ENCODE measurements at regions not wholly inside any gene's neighbourhood (a gene's known extent, or its start where the extent isn't known, plus 50 kb on each side); places are given as distances from the start of the nearest gene placed in this dataset.

DNA sequence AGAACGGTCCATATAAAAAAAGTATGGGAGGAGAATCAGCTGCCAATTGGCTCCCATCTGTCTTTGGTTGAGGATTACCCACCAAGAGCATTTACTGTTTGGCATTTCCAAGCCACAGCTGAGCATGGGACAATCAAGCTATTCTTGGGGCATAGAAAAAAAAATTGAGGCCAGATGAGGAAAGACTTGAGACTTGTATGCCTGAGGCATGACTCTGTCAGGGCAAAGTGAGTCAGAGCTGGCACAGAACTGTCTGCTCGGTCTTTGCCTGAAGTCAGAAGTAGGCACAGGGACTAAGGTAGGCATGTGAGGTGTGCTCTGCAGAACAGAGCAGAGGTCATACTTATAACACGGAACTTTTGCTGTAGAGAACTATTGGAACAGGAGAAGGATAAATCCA is 126.5 kb upstream of the CHRM2 start:
- CTCF ChIA-PET, result no interaction called here
- intact Hi-C loops (cut with micrococcal nuclease; ENCODE audit: unreplicated experiment), result no loop called here
- POLR2A ChIA-PET (ENCODE audit: low non-redundant PET), result no interaction called here
- no peaks in the 10 kb centered on the region for H3K27me3 ChIP-seq (replicated peaks; ENCODE audit: insufficient read depth, low read depth, low read length, poor library complexity)
- peaks cover 4% of the 10 kb centered on the region for H3K9me3 ChIP-seq (ENCODE audit: low read depth, low read length, poor library complexity, severe bottlenecking)
- H3K4me3 ChIP-seq (ENCODE audit: low read depth, low read length, poor library complexity, severe bottlenecking), result no peak overlapping the region
- TF ChIP-seq, protein P1, sequence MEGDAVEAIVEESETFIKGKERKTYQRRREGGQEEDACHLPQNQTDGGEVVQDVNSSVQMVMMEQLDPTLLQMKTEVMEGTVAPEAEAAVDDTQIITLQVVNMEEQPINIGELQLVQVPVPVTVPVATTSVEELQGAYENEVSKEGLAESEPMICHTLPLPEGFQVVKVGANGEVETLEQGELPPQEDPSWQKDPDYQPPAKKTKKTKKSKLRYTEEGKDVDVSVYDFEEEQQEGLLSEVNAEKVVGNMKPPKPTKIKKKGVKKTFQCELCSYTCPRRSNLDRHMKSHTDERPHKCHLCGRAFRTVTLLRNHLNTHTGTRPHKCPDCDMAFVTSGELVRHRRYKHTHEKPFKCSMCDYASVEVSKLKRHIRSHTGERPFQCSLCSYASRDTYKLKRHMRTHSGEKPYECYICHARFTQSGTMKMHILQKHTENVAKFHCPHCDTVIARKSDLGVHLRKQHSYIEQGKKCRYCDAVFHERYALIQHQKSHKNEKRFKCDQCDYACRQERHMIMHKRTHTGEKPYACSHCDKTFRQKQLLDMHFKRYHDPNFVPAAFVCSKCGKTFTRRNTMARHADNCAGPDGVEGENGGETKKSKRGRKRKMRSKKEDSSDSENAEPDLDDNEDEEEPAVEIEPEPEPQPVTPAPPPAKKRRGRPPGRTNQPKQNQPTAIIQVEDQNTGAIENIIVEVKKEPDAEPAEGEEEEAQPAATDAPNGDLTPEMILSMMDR (conservative IDR thresholded peaks at IDR 0.05; ENCODE audit: low read depth, low read length), result no peak
- TF ChIP-seq EZH2 (IDR thresholded peaks at IDR 0.05; ENCODE audit: borderline replicate concordance, low read depth, low read length, poor library complexity, severe bottlenecking), result no peak
- H3K36me3 ChIP-seq (ENCODE audit: insufficient read depth, low read length, poor library complexity, severe bottlenecking), result no peaks in the 10 kb centered on the region
- H3K4me1 ChIP-seq (ENCODE audit: insufficient read depth, low read length, poor library complexity, severe bottlenecking), result no peaks in the 10 kb centered on the region
- no peak overlapping the region for H3K27ac ChIP-seq (ENCODE audit: low read depth, low read length, poor library complexity, severe bottlenecking)
- no peak for DNase-seq (ENCODE audit: low spot score)
- no TSS peak for BruUV-seq (replicated peaks)

DNA sequence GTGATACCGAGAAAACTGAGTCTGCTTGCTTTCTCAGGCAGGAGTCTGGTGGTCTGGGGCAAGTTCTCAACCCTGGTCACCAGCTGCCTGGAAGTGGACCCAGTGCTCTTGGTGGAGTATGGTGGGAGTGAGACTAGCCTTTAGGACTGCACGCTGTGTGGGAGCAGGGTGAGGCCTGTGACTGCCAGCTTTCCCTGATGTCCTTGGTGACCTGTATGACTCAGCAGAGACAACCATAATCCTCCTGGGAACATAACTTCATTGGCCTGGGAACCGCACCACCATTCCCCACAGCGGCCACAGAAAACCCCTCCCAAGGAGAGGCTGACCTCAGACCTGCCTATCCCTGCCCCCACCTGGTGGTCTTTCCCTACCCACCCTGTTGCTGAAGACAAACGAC is 139.5 kb upstream of the CHRM2 start:
- ChIA-PET CTCF (no interaction called here), POLR2A (ENCODE audit: low non-redundant PET) (no interaction called here)
- H3K4me1 ChIP-seq (ENCODE audit: insufficient read depth, low read length, poor library complexity, severe bottlenecking), result no peaks in the 10 kb centered on the region
- H3K27me3 ChIP-seq (replicated peaks; ENCODE audit: insufficient read depth, low read depth, low read length, poor library complexity), result no peaks in the 10 kb centered on the region
- H3K9me3 ChIP-seq (ENCODE audit: low read depth, low read length, poor library complexity, severe bottlenecking), result no peaks in the 10 kb centered on the region
- H3K4me3 ChIP-seq (ENCODE audit: low read depth, low read length, poor library complexity, severe bottlenecking), result no peak overlapping the region
- H3K36me3 ChIP-seq (ENCODE audit: insufficient read depth, low read length, poor library complexity, severe bottlenecking), result no peaks in the 10 kb centered on the region
- BruUV-seq (replicated peaks), result no TSS peak
- no peak overlapping the region for H3K27ac ChIP-seq (ENCODE audit: low read depth, low read length, poor library complexity, severe bottlenecking)
- intact Hi-C loops (cut with micrococcal nuclease; ENCODE audit: unreplicated experiment), result no loop called here
- TF ChIP-seq, protein P1 (conservative IDR thresholded peaks at IDR 0.05; ENCODE audit: low read depth, low read length), result no peak
- no peak for DNase-seq (ENCODE audit: low spot score)

DNA sequence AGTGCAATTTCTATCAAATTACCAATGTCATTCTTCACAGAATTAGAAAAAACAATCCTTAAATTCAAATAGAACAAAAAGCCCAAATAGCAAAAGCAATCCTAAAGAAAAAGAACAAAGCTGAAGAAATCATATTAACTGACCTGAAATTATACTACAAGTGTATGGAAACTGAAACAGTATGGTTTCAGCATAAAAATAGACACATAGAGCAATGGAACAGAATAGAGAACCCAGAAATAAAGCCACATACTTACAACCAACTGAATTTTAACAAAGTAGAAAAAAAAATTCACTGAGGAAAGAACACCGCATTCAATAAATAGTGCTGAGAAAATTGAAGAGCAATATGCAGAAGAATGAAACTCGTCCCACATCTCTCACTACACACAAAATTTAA is 142.0 kb upstream of the CHRM2 start:
- BruUV-seq (replicated peaks), result no TSS peak
- TF ChIP-seq, protein P1 (conservative IDR thresholded peaks at IDR 0.05; ENCODE audit: low read depth, low read length), result no peak
- TF ChIP-seq EZH2 (IDR thresholded peaks at IDR 0.05; ENCODE audit: borderline replicate concordance, low read depth, low read length, poor library complexity, severe bottlenecking), result no peak
- intact Hi-C loops (cut with micrococcal nuclease; ENCODE audit: unreplicated experiment), result no loop called here
- Histone ChIP-seq H3K4me1 (ENCODE audit: insufficient read depth, low read length, poor library complexity, severe bottlenecking) (no peaks in the 10 kb centered on the region), H3K9me3 (ENCODE audit: low read depth, low read length, poor library complexity, severe bottlenecking) (no peaks in the 10 kb centered on the region), H3K36me3 (ENCODE audit: insufficient read depth, low read length, poor library complexity, severe bottlenecking) (no peaks in the 10 kb centered on the region), H3K27ac (ENCODE audit: low read depth, low read length, poor library complexity, severe bottlenecking) (no peak overlapping the region), H3K4me3 (ENCODE audit: low read depth, low read length, poor library complexity, severe bottlenecking) (no peak overlapping the region), H3K27me3 (replicated peaks; ENCODE audit: insufficient read depth, low read depth, low read length, poor library complexity) (no peaks in the 10 kb centered on the region)
- no peak for DNase-seq (ENCODE audit: low spot score)
- ChIA-PET POLR2A (ENCODE audit: low non-redundant PET) (no interaction called here), CTCF (no interaction called here)

All from A673 (cell line).